ENCODE measurements at regions not wholly inside any gene's neighbourhood (a gene's known extent, or its start where the extent isn't known, plus 50 kb on each side); places are given as distances from the start of the nearest gene placed in this dataset.

DNA sequence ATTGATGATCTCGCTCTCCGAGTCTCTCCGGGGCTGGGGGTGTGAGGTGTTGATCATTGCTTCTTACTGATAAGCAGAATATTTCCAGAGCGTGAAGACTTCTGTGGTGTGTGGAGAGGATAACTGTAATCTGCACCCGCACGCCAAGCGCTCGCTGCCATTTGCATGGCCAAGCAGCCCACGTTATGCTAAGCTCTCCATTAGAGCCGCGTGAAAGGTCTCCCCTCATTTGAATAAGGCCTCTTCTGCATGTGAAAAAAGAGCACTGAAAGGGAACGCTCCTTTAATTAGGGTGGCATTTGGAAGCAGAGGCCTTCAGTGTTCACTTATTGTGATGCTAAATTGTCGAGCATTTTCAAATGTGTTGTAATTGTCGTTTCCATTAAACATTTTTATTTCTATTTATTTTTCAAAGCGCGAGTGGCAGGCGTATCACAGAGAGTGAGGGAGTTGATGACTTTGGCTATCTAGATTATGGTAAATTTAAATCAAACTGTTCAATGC lies 163.6 kb upstream of the IRX2 start:
- DNase-seq (ENCODE audit: low spot score), result no peak

DNA sequence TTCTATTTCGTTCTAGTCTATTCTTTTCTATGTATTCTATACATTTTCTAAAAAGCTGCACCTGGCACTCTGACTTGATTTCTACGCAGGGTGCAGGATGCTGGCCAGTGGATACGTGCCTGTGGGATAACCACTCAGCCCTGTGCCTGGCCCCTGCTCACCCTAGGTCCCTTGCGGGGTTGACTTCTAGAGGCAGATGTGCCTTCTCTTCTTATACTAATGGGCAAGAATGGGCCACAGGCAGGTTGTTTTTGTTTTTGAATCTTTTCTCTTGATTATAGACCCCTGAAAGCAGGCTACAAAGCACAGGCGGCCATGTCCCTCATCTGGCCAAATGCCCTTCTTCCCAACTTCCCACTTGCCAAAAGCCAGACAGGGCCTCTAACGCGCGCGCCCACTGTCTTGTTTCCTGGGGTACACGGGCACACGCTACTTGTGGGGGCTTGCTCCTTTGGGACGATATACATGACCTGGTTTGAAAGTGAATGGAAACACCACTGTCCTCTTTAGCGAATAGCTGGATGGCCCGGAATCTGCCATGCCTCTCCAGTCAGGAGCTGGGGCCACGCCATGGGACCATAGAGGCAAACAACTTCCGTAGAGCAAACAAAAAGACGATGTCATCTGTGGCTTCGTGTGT lies 162.7 kb upstream of the IRX2 start:
- DNase-seq (ENCODE audit: low spot score), result no peak

DNA sequence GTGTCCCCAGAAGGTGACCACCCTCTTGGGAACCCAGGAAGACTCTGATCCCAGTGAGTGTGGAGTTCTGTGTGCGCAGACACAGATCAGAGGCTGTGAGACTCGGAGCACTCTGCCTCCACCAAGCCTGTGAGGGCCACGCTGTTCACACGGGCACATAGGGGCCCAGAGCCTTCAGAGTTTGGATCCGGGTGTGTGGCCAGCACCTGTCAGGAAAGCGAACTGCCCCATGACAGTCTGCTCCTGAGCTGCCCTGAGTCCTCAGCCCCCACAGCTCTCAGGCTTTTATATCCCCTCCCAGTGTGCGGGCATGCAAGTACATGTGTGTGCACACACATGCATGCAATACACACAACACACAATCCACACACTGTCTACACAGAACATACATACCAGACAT lies 161.8 kb upstream of the IRX2 start:
- DNase-seq (ENCODE audit: low spot score), result no peak

DNA sequence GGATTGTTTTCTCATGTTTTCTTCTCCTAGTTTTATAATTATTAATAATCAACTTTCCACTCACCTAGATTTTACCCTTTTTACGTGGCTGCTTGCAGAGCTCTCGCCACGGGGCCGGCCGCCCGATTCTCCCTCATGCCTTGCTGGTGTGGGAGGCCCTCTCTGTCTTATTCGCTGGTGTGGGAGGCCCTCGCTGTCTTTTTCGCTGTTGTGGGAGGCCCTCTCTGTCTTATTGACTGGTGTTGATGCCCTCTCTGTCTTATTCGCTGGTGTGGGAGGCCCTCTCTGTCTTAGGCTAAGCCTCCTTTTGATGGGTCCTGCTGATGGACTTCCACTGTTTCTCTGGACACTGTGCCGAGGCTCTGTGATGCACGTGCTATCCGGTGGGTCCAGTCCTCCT lies 161.3 kb upstream of the IRX2 start:
- no peak for DNase-seq (ENCODE audit: low spot score)

DNA sequence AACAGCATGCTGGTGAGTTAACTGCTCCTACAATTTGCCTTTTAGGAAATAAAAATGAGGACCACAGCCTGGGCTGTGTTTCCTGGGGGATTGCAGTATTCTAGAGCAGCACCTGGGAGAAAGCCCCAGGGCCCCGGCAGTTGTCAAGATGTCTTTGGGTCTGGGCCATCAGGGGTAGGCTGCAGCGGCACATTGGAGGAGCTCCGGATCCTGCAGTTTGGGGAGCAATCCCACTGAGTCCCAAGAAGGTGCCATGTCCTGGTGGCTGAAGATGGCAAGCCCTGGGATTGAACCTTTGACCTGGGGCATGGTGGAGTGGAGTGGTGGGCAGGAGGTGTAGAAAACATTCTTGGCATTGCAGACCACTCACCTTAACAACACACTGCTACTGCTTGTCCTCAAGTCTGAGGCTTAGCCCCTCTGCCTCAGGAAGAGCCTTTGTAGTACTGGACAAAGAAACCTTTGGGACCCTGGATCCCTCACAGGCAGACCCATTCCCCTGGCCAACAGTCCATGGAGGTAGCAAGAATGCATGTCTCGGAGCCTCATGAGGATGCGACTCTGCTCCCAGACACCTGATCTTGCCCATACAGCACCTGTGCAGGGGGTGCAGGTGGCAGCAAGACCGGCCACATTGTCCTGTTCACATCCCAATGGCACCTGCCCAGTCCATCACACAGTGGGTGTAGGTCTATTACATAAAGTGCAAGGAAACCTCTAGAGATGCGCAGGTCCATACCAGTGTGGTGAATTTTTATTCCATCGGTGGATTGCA lies 159.1 kb upstream of the IRX2 start:
- no peak for DNase-seq (ENCODE audit: low spot score)

DNA sequence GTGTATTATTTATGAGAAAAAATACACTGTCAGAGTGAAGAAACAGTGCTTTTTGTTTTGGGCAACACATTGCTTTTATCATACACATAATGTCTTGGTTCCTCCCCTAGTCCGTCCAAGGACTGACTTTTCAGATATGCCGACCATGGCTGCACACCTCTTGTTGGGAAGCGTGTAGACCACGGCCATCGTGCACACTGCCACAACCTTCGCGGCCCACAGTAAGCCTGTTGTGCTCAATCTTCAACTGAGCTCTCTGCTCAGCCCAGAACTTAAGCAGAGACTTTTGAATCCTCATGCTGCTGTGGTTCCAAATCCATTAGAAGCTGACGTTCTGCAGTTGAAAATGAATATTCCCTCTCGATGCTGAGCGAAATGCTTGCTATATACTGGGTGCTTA lies 157.6 kb upstream of the IRX2 start:
- DNase-seq (ENCODE audit: low spot score), result no peak

DNA sequence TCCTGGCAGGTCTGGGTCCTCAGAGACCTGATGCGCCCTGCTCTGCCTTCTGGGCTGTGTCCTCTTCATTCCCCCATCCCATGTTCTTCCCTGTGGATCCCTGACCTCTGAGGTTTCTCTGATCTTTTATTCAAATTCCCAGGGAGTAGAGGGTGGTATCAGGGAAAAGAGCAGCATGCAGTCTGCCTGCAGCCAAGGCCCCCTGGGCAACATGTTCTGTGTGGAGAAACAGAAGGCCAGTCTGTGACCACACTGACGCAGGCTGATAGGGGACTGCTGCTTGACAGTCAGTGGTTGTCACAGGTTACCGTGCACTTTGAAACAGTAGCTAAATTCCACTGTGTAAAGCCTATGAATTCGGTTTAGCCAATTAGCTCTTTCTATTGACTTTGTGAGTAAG lies 156.6 kb upstream of the IRX2 start:
- DNase-seq (ENCODE audit: low spot score), result no peak

DNA sequence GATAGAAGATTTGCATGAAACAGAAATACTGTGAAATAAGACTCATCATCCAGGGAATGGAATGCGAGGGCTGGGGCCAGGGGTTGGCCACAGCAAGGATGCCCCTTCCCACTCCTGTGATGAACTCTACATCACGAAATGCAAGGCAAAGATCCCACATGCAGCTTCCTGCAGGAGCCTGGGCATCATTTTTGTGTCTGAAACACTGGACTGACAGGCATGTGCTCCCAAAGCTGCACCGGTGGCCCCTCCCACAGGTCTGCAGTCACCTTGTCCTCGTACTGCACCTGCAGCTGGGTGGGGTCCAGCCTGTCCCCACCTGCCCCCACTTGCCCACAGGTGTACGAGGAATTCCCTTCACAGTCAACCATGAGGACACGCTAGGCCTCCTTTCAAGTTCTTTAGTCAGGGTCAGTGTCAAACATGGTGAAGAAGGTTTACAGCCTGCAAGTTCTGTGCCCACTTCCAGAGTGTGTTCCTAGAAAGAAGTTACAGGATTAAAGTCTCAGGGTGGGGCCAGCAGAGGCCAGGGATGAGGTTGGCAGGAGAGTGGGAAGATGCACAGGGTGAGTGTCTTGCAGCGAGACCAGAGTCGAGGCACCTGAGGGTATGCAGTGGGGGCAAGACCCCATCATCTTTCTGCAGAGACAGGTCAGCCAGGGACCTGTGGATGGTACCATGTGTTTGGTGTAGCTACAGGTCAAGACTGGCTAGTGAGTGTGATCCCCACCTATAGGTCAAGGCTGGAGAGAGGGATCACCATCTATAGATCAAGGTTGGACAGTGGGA lies 155.0 kb upstream of the IRX2 start:
- DNase-seq (ENCODE audit: low spot score), result no peak

DNA sequence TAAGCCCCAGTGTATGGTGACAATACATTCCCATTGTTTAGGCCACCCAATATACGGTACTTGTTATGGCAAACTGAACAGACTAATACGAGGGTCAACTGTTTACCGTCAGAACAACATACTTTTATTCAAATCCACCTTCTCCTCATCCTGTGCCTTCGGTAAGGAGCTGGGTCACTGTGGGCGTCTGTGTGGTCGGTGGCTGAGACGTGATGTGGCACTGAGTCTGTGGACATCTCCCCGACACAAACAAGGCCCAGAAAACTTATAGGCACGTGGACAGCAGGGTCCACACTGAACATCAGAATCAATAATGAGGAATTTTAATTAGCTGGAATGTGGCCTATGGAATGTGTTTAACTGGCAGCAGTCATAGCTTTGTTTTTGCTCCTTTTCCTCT lies 154.3 kb upstream of the IRX2 start:
- no peak for DNase-seq (ENCODE audit: low spot score)

DNA sequence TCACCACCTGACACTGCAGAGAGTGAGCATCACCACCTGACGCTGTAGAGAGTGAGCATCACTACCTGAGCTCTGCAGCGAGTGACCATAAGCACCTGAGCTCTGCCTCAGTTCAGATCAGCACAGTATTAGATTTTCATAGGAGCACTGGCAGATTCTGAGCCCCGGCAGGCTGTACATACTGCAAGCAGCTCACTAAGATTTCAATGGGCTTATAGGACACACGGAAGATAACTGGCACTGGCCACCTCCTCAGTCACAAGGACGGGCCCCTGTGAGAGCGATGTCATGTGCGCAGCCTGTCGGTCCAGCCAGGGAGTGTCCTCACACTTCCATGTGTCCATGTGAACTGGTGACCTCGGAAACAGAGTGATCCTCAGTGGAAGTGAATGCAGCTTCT lies 153.5 kb upstream of the IRX2 start:
- no peak for DNase-seq (ENCODE audit: low spot score)

DNA sequence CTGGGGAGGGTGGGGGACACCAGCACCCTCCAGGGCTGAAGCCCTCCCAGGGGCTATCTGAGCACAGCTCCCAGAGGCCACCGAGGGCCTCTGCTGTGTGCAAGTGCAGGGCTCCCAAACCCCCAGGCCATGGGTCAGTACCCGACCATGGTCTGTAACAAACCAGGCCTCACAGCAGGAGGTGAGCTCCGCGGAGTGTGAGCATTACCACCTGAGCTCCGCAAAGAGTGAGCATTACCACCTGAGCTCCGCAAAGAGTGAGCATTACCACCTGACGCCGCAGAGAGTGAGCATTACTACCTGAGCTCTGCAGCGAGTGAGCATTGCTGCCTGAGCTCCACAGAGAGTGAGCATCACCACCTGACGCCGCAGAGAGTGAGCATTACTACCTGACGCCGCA lies 152.9 kb upstream of the IRX2 start:
- no peak for DNase-seq (ENCODE audit: low spot score)

DNA sequence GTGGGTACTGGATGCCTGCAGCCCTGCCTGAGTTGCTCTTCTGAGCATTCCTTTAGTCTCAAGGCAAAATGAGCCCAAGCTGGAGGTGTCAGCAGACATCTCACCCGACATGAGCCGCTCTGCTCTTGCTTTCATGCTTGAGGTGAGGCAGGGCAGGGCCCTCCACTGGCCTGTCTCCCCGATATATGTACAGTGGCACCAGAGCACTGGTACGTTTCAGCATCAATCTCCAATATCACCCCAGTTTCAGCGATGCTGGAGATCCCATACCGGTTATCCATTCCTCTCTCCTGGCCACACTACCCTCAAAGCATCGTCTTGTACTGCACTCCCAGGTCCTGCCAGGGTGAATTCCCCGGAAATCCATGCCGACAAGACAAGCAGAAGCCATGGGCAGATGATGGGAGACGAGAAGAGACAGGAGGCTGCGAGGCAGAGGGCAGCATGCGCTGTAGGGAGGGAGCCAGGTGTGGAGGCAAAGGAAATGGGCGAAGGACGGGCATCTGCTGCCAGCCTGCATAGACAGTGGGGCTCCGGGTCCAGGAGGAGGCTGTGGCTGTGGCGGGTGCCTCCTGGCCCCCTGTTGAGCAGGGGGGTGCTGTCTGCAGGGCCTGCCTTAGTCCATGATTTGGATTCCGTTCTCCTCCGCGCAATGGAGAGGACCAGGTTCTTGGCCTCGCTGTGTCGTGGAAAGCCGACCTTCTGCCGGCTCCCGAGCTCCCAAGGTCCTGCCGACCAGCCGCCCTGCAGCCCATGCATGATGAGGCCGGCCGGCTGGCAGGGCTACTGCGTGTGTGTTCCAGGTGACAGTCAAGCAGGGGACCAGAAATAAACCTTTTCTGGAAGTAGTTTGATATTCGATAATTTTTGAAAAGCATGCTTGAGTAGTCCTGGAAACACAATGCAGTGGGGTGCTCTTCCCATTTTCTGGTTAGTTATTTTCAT lies 152.2 kb upstream of the IRX2 start:
- no peak for DNase-seq (ENCODE audit: low spot score)

DNA sequence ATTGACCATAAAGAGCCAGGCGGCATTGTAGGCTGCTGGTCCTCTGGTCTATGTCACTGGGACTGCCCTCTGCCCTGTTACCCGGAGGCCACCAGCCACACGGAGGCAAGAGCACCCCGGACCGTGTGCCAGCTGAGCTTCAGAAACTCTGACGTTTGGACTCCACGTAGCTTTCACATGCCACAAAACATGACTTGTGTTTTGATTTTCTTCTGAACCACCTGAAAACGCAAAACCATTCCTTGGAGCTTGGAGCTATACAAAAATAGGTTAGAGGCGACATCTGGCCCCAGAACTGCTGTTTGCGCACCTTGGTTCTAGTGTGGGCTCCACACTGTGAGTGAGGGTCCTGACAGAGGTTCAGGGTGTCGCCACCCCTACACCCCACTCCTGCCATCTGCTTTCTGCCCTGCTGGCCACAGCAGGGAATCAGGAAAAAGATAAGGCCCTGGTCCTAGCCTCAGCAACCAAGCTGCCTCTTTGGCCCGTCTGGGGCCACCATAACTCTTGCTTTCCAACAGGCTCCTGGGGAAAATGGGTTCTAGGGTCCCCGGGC lies 151.3 kb upstream of the IRX2 start:
- no peak for DNase-seq (ENCODE audit: low spot score)

DNA sequence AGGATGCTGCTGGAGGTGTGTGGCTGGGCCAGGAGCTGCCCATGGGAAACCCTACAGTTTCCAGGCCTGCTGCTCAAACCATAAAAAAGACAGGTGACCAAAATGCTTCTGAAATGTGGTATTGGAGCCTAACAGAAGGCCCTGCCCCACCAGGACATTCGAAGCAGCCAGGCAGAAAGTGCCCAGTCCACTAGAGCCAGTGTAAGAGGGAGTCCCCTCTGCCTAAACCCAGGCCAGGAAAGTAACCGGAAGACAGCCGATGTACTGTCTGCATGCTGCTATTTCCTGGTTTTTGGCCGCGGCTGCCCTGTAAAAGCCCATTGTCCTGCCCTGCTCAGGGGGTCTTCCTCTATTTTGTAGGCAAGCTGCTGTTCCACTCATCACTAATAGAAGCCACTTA lies 150.7 kb upstream of the IRX2 start:
- DNase-seq (ENCODE audit: low spot score), result no peak

DNA sequence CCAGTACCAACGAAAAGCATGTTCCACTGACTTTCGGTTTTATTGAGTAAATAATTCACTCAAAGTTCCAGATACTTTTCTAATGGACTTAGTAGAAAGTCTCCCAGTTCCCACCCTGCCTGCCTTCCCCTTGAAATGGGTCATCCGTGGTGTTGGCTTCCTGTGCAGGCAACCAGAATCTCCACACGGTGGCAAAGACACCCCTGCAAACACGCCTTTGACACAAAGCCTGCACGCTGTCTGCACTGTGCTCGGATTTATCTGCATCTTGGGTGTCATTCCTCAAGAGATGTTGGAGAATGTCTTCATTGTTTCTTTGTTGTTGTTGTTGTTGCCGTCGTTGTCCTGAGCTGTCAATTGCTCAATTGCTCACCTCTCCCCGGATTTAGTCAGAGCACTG lies 150.0 kb upstream of the IRX2 start:
- DNase-seq (ENCODE audit: low spot score), result no peak

DNA sequence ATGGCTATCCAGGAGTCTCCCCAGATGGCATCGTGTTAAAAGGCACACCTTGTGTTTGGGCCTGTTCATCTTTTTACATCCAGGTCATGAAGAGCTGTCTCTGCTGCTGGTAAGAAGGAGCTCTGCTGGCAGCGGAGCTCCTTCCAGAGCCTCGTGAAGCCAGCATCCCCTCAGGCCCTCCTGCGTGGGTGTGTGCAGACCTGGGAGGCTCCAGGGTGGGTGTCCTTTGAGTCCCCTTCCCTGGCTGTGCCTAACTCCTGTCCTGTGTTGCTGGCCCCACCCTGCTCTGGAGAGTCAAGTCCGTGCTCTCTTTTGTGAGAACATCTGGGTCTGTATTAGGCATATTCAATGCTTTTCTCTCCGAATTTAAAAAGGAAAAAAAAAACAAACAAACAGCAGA lies 149.6 kb upstream of the IRX2 start:
- DNase-seq (ENCODE audit: low spot score), result no peak

DNA sequence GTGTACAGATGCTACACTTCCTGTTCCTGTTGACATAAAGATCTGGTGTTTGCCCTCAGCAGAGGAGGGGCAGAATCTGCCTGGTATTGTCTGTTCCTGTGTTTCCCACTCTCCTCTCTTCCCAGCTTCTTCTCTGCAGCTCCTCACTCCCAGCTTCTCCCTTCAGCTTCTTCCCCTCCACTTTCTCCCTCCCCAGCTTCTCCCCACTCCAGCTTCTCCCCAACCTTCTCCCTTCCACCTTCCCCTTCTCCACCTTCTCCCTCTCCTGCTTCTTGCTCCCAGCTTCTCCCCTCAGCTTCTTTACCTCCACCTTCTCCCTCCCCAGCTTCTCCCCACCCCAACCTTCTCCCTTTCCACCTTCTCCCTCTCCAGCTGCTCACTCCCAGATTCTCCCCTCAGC lies 148.9 kb upstream of the IRX2 start:
- DNase-seq (ENCODE audit: low spot score), result no peak

DNA sequence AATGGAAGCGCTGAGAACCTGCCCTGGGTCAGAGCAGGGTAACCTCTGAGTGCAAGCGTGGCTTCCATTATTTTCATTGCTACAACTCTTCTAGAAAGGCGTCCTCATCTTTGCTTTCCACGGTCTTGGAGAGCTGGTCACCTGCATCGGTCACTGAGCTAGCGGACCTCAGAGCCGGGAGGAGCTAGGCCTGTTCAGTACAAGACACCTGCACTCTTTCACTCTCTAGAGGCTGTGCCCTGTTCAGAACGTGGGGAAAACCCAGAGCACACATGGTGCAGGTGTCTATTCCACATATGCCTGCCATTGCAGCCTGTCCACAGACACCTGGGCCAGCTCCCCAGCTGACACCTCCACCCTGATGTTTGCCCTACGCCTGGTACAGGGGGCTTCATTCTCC lies 147.8 kb upstream of the IRX2 start:
- no peak for DNase-seq (ENCODE audit: low spot score)

DNA sequence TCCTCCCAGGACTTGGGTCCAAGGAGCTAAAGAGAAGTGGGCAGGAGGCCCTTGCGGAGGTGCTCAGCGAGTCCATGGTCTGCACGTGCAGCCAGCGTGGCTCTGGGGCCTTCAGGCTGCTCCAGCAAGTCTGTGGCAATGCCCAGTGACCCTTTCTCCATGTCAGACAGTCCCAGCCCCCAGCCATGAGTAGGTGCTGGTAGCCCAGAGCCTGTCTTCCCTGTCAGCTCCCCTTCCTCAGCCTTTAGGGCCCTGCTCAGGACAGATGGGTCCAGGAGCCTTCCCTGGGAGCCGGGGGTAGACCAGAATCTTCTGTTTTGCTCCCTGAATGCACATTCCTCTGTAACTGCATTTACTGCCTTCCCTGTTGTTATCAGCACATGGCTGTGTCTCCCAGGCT lies 147.2 kb upstream of the IRX2 start:
- no peak for DNase-seq (ENCODE audit: low spot score)

DNA sequence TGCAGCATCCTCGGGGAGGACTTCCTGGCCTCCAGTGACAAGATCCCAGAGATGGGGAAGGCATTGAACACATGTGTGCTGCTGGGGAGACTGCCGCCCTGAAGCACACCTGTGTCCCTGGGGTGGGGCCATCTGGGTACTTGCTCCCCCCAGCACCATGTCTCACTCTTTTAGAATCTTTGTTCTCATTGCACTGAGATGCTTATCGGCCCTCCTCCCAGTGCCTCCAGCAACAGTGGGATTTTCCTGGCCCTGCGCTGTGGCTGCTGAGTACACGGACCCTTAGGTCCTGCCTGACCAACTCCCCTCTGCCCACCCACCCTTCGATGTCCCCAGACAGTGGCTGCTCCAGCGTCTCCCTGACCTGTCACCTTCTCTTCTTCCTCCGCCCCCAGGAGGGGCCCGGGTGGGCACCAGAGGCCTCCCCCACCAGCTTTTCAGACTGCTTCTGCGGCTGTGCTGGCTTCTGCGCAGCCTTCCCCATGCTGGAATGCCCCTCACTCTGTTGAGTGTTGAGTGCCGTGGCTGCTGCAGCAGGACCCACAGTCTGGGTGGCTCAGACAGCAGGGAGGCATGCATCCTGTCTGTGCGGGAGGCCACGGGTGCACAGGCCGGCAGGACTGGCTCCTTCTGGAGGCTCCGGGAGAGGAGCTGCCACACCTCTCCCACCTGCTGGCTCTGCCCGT lies 145.9 kb upstream of the IRX2 start:
- DNase-seq (ENCODE audit: low spot score), result no peak

Measured in HT-29 (cell line).